A673 (cell line): ENCODE measurements at regions not wholly inside any gene's neighbourhood (a gene's known extent, or its start where the extent isn't known, plus 50 kb on each side); places are given as distances from the start of the nearest gene placed in this dataset.

ENCODE experiments used
- BruUV-seq: library from RNA; stranded (reverse); fragments of 400-500 nt; replicated peaks from 2 replicates; lab custom pipeline; 2021; lab: Mats Ljungman, UMichigan
- CTCF ChIA-PET: fragments of 300-600 bp; sonication (Branson Sonifier 250); formaldehyde crosslinking; loops from one replicate; lab custom pipeline; 2022; ENCODE audit warnings: antibody characterized with exemption; lab: Charles Lee
- POLR2A ChIA-PET: fragments of 300-600 bp; sonication (Branson Sonifier 250); formaldehyde crosslinking; loops from one replicate; lab custom pipeline; 2022; ENCODE audit warnings: antibody characterized with exemption; ENCODE audit not compliant: low non-redundant PET; lab: Charles Lee
- DNase-seq: peaks from one replicate; pipeline ENCODE4 v3.0.0-alpha.2; 2015; ENCODE audit warnings: low spot score
- H3K27ac ChIP-seq: fragments of 200-600 bp; sonication (generic); 2 replicates; pipeline ENCODE4 v1.5.1; 2016; ENCODE audit warnings: mixed run types, low read depth, mild to moderate bottlenecking, mixed read lengths, antibody characterized with exemption, low read length; ENCODE audit not compliant: poor library complexity, severe bottlenecking
- H3K27me3 ChIP-seq: fragments of 200-600 bp; sonication (generic); replicated peaks from 2 replicates; pipeline ENCODE4 v1.6.1; 2017; ENCODE audit warnings: mixed run types, low read depth, mild to moderate bottlenecking, mixed read lengths, antibody characterized with exemption, low read length; ENCODE audit not compliant: insufficient read depth, poor library complexity
- H3K36me3 ChIP-seq: fragments of 200-600 bp; sonication (generic); 2 replicates; pipeline ENCODE4 v1.6.1; 2016; ENCODE audit warnings: mixed run types, mild to moderate bottlenecking, mixed read lengths, antibody characterized with exemption, low read length; ENCODE audit not compliant: insufficient read depth, poor library complexity, severe bottlenecking
- H3K4me1 ChIP-seq: fragments of 200-600 bp; sonication (generic); 2 replicates; pipeline ENCODE4 v1.6.1; 2017; ENCODE audit warnings: mixed run types, mild to moderate bottlenecking, mixed read lengths, antibody characterized with exemption, low read length; ENCODE audit not compliant: insufficient read depth, poor library complexity, severe bottlenecking
- H3K4me3 ChIP-seq: fragments of 200-600 bp; sonication (generic); 2 replicates; pipeline ENCODE4 v1.5.1; 2016; ENCODE audit warnings: low read depth, mixed run types, mild to moderate bottlenecking, mixed read lengths, low read length; ENCODE audit not compliant: poor library complexity, severe bottlenecking
- H3K9me3 ChIP-seq: fragments of 200-600 bp; sonication (generic); 2 replicates; pipeline ENCODE4 v1.6.1; 2016; ENCODE audit warnings: mixed run types, low read depth, mild to moderate bottlenecking, mixed read lengths, antibody characterized with exemption, low read length; ENCODE audit not compliant: poor library complexity, severe bottlenecking
- EZH2 ChIP-seq: fragments of 200-600 bp; sonication (generic); IDR thresholded peaks from 2 replicates; pipeline ENCODE4 v1.6.1; 2017; ENCODE audit warnings: borderline replicate concordance, low read depth, mild to moderate bottlenecking, mixed read lengths, antibody characterized with exemption, low read length; ENCODE audit not compliant: poor library complexity, severe bottlenecking
- intact Hi-C: fragments of 100-400 bp; cut with micrococcal nuclease; formaldehyde crosslinking; loops from one replicate; pipeline ENCODE4 v1.10.0; 2022; ENCODE audit not compliant: unreplicated experiment
- TF ChIP-seq, protein P1 (sequence below): fragments of 300-800, 200-600 bp; sonication (generic); conservative IDR thresholded peaks from 2 replicates; pipeline ENCODE4 v1.5.1; 2017; ENCODE audit warnings: low read depth, mild to moderate bottlenecking, antibody characterized with exemption, low read length, moderate library complexity, mixed read lengths

- Histone ChIP-seq H3K9me3 (no peaks in the 10 kb centered on the region), H3K4me3 (no peak overlapping the region), H3K27ac (no peak overlapping the region), H3K36me3 (no peaks in the 10 kb centered on the region), H3K27me3 (no peaks in the 10 kb centered on the region), H3K4me1 (no peaks in the 10 kb centered on the region)
- ChIA-PET CTCF (no interaction called here), POLR2A (no interaction called here)
- no TSS peak for BruUV-seq
- intact Hi-C loops: no loop called here
- no peak for TF ChIP-seq EZH2
- TF ChIP-seq, protein P1, sequence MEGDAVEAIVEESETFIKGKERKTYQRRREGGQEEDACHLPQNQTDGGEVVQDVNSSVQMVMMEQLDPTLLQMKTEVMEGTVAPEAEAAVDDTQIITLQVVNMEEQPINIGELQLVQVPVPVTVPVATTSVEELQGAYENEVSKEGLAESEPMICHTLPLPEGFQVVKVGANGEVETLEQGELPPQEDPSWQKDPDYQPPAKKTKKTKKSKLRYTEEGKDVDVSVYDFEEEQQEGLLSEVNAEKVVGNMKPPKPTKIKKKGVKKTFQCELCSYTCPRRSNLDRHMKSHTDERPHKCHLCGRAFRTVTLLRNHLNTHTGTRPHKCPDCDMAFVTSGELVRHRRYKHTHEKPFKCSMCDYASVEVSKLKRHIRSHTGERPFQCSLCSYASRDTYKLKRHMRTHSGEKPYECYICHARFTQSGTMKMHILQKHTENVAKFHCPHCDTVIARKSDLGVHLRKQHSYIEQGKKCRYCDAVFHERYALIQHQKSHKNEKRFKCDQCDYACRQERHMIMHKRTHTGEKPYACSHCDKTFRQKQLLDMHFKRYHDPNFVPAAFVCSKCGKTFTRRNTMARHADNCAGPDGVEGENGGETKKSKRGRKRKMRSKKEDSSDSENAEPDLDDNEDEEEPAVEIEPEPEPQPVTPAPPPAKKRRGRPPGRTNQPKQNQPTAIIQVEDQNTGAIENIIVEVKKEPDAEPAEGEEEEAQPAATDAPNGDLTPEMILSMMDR: no peak
- DNase-seq: no peak
Observed at GRCh38 chr7:28349637-28350036, 62.7 kb upstream of the CREB5 start.

DNA sequence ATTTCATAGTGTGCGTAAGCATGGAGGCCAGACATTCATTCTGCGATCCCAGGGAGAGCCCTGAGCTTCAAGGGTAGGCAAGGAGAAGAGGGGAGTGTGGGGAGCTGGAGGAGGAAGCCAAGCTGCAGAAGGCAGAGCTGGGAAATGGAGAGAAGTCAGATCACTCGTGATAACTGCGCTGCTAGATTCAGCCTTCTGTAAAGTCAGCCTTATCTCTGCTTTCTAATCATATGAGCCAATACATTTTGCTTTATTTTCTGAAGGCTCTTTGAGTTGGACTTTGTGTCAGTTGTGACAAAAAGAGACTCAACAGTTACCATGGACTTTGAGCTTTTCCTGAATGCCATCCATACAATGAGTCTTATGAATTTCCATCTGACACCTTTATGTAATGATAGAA lies 61.7 kb upstream of the CREB5 start:
- Histone ChIP-seq H3K27me3 (no peaks in the 10 kb centered on the region), H3K27ac (no peak overlapping the region), H3K4me3 (no peak overlapping the region), H3K9me3 (no peaks in the 10 kb centered on the region), H3K36me3 (no peaks in the 10 kb centered on the region), H3K4me1 (no peaks in the 10 kb centered on the region)
- intact Hi-C loops: no loop called here
- no TSS peak for BruUV-seq
- ChIA-PET POLR2A (no interaction called here), CTCF (interaction anchor here (0.6 to 0.7 kb wide), 2 partner anchors 10 to 573 kb away, joined by 3 read pairs; no protein-coding TSS in a partner anchor)
- no peak for DNase-seq
- TF ChIP-seq, protein P1: no peak
- TF ChIP-seq EZH2: no peak

GRCh38 chr7:28351450-28351849 lies 60.9 kb upstream of the CREB5 start:
- no peaks in the 10 kb centered on the region for H3K9me3 ChIP-seq
- no peaks in the 10 kb centered on the region for H3K27me3 ChIP-seq
- no TSS peak for BruUV-seq
- H3K4me1 ChIP-seq: no peaks in the 10 kb centered on the region
- TF ChIP-seq, protein P1: no peak
- no peak for TF ChIP-seq EZH2
- intact Hi-C loops: no loop called here
- ChIA-PET CTCF (interaction anchor here (0.7 kb wide), 1 partner anchor 572 kb away, joined by 3 read pairs; no protein-coding TSS in a partner anchor), POLR2A (no interaction called here)
- no peak for DNase-seq
- no peak overlapping the region for H3K4me3 ChIP-seq
- H3K27ac ChIP-seq: no peak overlapping the region
- H3K36me3 ChIP-seq: no peaks in the 10 kb centered on the region
